GM12872 (cell line): ENCODE measurements at regions not wholly inside any gene's neighbourhood (a gene's known extent, or its start where the extent isn't known, plus 50 kb on each side); places are given as distances from the start of the nearest gene placed in this dataset.

Source experiments
- CTCF ChIP-seq: IDR thresholded peaks from 3 replicates; pipeline ENCODE4 v1.5.1; 2011; ENCODE audit warnings: low read depth, mild to moderate bottlenecking, low read length, moderate library complexity; ENCODE audit not compliant: insufficient read depth

- no peak for TF ChIP-seq CTCF
These were observed 180.0 kb upstream of the TGFBR2 start for GRCh38 chr3:30426293-30426993.

- no peak for TF ChIP-seq CTCF
These were observed 178.2 kb upstream of the TGFBR2 start for GRCh38 chr3:30428251-30428650.

- no peak for TF ChIP-seq CTCF
These were observed 170.5 kb upstream of the TGFBR2 start for GRCh38 chr3:30435861-30436331.

- TF ChIP-seq CTCF = no peak
These were observed 169.2 kb upstream of the TGFBR2 start for GRCh38 chr3:30437171-30437601.

- TF ChIP-seq CTCF = no peak
These were observed 168.3 kb upstream of the TGFBR2 start for GRCh38 chr3:30438126-30438525.

- TF ChIP-seq CTCF = no peak
These were observed 166.8 kb upstream of the TGFBR2 start for GRCh38 chr3:30439451-30440053.

GRCh38 chr3:30440147-30440604 is 166.2 kb upstream of the TGFBR2 start:
- TF ChIP-seq CTCF = no peak
